ENCODE measurements at regions not wholly inside any gene's neighbourhood (a gene's known extent, or its start where the extent isn't known, plus 50 kb on each side); places are given as distances from the start of the nearest gene placed in this dataset.
A peak's percentile ranks its signal among the peaks of the same experiment; 100 is the strongest.
"Not testable (repeated sequence)": the region's sequence is repeated elsewhere in the genome, so short reads cannot be mapped to it uniquely, and the experiment has no call there.

GRCh38 chr7:12827920-12828319, 140.5 kb downstream of the ARL4A start:
- no peak for DNase-seq (ENCODE audit: low read depth in 2 of 2)

GRCh38 chr7:12831024-12831423, 143.6 kb downstream of the ARL4A start:
- no peak for DNase-seq (ENCODE audit: low read depth in 2 of 2)

GRCh38 chr7:12833829-12834228, 146.4 kb downstream of the ARL4A start:
- DNase-seq (ENCODE audit: low read depth in 2 of 2), result no peak

GRCh38 chr7:12834782-12835181, 147.3 kb downstream of the ARL4A start:
- DNase-seq (ENCODE audit: low read depth in 2 of 2), result no peak

DNA sequence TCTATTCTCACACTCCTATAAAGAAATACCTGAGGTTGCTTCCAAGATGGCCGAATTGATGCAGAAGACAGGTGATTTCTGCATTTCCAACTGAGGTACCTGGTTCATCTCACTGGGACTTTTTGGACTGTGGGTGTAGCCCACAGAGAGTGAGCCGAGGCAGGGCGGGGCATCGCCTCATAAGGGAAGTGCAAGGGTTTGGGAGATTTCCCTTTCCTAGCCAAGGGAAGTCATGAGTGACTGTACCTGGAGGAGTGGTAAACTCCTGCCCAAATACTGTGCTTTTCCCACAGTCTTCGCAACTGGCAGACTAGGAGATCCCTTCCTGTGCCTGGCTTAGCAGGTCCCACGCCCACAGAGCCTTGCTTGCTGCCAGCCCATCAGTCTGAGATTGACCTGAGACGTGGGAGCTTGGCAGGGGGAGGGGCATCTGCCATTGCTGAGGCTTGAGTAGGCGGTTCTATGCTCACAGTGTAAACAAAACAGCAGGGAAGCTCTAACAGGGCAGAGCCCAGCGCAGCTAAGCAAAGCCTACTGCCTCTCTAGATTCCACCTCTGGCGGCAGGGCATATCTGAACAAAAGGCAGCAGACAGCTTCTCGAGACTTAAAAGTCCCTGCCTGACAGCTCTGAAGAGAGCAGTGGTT, 152.2 kb downstream of the ARL4A start:
- DNase-seq (ENCODE audit: low read depth in 2 of 2), result no peak

DNA sequence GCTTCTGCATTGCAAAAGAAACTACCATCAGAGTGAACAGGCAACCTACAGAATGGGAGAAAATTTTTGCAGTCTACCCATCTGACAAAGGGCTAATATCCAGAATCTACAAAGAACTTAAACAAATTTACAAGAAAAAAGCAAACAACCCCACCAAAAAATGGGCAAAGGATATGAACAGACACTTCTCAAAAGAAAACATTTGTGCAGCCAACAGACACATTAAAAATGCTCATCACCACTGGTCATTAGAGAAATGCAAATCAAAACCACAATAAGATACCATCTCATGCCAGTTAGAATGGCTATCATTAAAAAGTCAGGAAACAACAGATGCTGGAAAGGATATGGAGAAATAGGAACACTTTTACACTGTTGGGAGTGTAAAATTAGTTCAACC, 157.3 kb downstream of the ARL4A start:
- DNase-seq (ENCODE audit: low read depth in 2 of 2), result not testable (repeated sequence)

DNA sequence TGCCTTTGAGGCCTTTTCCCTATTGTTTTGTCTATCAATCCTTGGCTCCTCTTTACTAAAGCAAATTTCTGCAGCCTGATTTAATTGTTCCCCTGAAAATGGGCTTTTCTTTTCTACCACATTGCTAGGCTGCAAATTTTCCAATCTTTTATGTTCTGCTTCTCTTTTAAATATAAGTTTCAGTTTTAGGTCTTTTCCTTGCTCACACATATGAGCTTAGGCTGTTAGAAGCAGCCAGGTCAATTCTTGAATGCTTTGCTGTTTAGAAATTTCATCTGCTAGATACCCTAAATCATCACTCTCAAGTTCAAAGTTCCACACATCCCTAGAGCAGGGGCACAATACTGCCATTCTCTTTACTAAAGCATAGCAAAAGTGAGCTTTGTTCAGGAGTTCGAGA, 159.6 kb downstream of the ARL4A start:
- no peak for DNase-seq (ENCODE audit: low read depth in 2 of 2)

DNA sequence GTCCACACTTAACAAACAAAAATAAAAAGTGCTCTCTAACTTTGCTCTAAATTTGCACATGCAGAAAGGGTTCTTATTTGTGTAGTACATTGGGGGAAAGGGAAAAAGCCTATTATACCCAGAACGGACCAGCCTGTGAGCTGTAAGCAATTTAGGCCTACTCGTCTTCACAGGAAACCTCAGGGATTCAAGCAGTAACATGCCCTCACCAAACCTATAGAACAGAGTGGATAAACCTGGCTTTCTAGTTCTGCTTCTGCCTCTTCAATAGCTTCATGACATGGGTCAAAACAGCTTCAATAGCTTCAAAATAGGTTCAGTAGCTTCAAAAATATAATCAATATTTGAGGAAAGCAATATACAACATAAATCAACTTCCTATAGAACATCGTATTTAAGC, 163.7 kb downstream of the ARL4A start:
- no peak for DNase-seq (ENCODE audit: low read depth in 2 of 2)

DNA sequence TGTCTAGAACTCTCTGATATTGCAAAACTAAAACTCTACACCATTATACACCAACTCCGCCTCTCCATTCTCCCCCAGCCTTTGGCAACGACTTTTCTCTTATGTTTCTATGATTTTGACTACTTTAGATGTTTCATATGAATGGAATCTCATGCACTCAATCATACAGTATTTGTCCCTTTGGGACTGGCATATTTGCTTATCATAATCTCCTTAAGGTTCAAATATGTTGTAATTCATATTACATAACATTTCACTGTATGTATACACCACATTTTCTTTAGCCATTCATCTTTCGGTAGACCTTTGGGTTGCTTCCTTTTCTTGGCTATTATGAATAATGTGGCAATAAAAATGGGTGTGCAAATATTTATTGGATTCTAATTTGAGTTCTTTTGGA, 164.4 kb downstream of the ARL4A start:
- DNase-seq (ENCODE audit: low read depth in 2 of 2), result peak in 1 of 2 experiments; percentile 1

DNA sequence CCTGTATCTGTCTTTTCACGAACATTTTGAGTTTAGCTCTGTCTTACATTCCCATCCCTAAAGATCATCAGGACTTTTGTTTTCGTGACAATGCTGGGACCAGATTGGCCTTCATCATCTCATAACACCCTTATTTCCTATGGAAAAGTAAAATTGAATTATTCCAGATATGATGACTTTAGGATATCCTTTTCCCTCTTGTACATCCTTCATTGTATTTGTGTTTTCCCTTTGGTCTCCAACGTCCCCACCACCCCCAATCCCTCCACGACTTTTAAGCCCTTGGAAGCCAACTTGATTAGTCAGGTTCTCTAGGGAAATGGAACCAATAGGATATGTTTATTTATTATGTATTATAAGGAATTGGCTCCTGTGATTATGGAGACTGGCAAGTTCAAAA, 167.6 kb downstream of the ARL4A start:
- no peak for DNase-seq (ENCODE audit: low read depth in 2 of 2)

DNA sequence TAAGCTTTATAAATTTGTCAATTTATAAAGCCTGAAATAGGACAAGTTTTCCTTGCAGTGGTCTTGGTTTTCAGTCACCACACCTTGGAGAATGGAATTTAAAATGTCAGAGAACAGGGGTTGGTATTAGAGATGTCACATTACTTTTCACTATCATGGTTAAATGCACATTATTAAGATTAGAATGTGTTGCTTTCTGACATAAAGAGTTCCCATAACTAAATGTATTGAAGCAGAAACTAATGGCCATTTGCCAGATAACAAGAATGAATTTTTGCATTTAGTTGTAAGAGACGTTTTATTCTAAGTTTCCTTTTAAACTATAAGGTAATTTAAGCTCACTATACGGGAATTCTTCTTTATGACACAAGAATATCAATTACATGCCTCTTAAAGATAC, 172.3 kb downstream of the ARL4A start:
- no peak for DNase-seq (ENCODE audit: low read depth in 2 of 2)

DNA sequence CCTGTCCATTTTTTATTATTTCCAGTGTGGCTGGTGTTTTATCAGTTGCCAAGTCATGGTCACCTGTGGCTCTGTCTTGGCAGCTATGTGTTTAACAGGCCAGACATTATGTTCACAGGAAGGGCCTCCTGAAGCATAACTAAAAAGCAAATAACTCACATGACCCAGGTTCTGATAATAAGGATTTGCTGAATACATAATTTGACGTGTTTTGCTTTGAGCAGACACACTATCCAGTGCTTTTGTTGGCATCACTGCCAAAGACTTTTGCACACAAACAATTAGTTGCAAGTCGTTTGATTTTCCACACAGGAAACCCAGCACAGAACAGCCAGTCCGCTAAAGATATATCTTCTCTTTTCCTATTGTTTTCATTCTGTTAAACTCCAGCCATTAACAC, 173.6 kb downstream of the ARL4A start:
- no peak for DNase-seq (ENCODE audit: low read depth in 2 of 2)

GRCh38 chr7:12862146-12862545, 174.7 kb downstream of the ARL4A start:
- no peak for DNase-seq (ENCODE audit: low read depth in 2 of 2)

DNA sequence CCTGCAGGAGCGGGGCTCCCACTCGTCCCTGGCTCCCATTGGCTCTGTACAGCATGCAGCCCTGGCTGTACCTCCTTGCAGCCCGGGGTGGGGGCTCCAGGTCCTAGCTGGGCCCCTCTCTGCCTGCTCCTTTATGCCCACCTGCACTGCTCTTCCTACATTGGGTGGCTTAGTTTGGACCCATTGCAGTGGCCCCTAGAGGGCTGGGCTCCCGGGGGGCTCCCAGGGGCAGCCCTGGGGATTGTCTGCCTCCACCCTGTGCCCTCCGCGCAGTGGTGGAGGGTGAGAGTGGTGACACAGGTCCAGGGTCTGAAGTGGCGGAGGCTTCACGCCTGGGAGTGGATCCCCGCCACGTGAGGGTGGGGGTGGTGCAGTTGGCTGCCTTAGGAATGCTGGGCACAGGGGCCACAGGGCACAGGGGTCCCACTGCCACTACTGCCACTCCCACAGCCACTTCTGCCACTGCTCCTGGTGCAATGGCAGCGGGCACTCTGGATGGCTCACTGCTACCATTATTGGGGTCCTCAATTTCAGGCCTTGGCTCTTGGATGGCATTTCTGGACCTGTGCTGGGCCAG, 177.1 kb downstream of the ARL4A start:
- no peak for DNase-seq (ENCODE audit: low read depth in 2 of 2)

- no peak for DNase-seq (ENCODE audit: low read depth in 2 of 2)
These were observed 178.2 kb downstream of the ARL4A start for GRCh38 chr7:12865593-12865992.

- no peak for DNase-seq (ENCODE audit: low read depth in 2 of 2)
These were observed 178.8 kb downstream of the ARL4A start for GRCh38 chr7:12866207-12866606.

- no peak for DNase-seq (ENCODE audit: low read depth in 2 of 2)
These were observed 180.6 kb downstream of the ARL4A start for GRCh38 chr7:12868027-12868426.

DNA sequence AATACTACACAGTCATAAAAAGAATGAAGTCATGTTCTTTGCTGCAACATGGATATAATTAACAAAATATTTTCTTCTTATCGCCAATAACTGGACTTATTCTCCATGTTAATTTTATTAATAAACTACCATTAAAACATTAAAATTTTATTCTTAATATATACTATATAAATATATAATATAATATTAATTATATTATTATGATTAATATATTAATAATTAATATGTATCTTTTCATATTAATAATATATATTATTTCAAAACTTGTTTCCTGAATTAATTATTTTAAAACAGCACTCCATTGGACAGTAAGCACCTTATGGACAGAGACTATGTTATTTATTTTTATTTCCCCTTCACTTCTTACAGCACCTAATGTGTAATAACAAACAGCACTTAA, 182.8 kb downstream of the ARL4A start:
- DNase-seq (ENCODE audit: low read depth in 2 of 2), result no peak

- no peak for DNase-seq (ENCODE audit: low read depth in 2 of 2)
These were observed 185.1 kb downstream of the ARL4A start for GRCh38 chr7:12872487-12872886.

GRCh38 chr7:12873571-12873970, 186.1 kb downstream of the ARL4A start:
- no peak for DNase-seq (ENCODE audit: low read depth in 2 of 2)

DNA sequence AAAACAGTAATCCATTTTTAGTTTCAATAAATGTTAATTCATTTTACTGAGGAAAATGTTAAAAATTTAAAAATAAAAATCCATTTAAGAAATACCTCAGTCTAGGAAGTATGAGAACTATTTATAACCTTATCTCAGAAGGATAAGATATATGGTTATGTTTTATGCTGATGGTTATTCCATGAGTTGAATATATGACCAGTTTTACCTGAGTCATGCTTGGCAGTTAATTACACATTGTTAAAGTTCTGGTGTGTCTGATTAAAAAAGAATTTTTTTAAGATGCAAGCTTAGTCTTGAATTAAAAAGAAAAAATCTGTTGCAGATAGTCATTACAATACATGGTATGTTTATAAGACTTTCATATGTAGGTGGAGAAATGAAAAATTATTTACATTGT, 191.7 kb downstream of the ARL4A start:
- no peak for DNase-seq (ENCODE audit: low read depth in 2 of 2)

DNA sequence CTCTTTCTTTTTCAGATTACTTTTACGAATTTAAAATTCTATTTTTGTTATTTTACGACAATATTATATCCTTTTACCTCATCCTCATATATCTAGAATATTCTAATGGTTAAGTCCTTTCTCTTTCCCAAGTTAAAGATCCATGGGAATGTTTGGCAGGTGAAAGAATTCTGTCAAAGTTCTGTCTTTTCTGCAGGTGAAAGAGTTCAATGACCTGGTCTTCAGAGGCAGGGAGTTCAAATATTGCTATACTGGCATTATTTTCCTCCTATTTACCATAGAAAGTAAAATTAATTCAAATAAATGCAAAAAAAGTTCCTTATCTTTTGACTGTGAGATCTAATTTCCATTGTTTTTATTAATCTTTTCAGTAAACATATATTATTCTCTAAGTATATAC, 194.3 kb downstream of the ARL4A start:
- no peak for DNase-seq (ENCODE audit: low read depth in 2 of 2)

DNA sequence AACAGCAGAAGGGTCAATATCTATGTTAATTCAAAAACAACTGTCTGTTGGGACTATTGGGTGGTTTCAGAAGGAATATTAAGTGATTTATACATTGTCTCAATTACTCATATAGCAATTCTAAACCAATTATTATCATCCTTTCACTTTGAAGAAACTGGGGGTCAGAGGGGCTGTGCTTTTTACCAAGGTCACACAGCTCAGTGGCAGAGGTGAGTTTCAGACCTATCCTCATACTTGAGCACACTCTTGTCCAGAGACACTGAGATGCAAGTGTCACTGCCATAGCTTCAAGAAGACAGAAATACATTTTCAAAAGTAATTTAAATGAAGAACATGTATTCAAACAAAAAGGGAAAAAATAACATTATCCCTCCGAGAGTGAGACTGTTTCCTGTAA, 195.3 kb downstream of the ARL4A start:
- DNase-seq (ENCODE audit: low read depth in 2 of 2), result no peak

DNA sequence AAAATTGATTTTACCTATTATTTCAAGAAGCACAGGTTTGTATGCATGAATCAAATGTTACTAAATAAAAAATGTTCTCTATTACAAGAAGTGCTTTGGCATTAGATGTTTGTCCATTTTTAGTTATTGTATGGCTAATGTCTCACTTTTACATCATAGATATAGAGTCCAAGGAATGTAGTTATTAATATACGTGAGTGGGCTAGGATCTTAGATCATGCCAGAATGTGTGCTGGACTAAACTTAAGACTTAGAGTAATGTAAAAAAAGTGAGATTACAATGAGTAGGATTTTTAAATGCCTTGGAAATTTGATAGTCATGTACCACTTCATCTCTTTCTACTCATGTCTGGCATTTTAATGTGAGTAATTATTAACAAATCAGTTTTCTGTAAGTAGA, 196.6 kb downstream of the ARL4A start:
- no peak for DNase-seq (ENCODE audit: low read depth in 2 of 2)

Data from fibroblast of skin of left quadriceps (primary cell).